ENCODE measurements at regions not wholly inside any gene's neighbourhood (a gene's known extent, or its start where the extent isn't known, plus 50 kb on each side); places are given as distances from the start of the nearest gene placed in this dataset.

DNA sequence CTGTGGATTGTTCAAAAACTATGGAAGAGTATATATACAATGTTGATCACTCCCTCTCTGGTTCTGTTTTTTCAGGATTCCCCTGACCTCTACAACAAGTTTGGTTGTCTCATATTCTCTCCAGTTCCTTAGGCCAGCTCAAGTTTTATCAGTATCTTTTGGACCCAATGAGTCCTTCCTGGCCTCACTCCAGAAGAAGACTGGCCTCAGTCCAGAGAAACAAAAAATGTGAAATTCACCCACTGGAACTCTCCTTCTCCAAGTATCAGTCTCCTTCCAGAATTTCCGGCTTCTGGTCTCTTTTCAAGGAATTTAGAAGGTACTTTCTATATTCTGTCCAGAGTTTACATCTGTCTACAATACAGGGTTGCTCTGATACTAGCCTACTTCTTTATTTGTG is 537.8 kb upstream of the FTMT start:
- TF ChIP-seq, protein P1, sequence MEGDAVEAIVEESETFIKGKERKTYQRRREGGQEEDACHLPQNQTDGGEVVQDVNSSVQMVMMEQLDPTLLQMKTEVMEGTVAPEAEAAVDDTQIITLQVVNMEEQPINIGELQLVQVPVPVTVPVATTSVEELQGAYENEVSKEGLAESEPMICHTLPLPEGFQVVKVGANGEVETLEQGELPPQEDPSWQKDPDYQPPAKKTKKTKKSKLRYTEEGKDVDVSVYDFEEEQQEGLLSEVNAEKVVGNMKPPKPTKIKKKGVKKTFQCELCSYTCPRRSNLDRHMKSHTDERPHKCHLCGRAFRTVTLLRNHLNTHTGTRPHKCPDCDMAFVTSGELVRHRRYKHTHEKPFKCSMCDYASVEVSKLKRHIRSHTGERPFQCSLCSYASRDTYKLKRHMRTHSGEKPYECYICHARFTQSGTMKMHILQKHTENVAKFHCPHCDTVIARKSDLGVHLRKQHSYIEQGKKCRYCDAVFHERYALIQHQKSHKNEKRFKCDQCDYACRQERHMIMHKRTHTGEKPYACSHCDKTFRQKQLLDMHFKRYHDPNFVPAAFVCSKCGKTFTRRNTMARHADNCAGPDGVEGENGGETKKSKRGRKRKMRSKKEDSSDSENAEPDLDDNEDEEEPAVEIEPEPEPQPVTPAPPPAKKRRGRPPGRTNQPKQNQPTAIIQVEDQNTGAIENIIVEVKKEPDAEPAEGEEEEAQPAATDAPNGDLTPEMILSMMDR (conservative IDR thresholded peaks at IDR 0.05; ENCODE audit: low read length), result no peak

DNA sequence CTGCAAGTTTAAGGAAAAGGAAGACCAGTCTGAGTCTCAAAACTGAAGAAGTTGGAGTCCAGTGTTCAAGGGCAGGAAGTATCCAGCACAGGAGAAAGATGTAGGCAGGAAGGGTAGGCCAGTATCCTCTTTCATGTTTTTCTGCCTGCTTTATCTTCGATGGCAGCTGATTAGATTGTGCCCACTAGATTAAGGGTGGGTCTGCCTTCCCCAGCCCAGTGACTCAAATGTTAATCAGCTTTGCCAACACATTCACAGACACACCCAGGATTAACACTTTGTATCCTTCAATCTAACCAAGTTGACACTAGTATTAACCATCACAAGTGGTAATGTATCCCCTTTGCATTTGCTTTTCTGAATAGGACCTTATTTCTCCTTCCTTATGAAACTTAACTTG is 535.9 kb upstream of the FTMT start:
- no peak for DNase-seq (ENCODE audit: low read depth)
- H3K4me3 ChIP-seq (ENCODE audit: low read length), result no peak overlapping the region

More for the DNA sequence above, 537.8 kb upstream of the FTMT start:
- H3K4me3 ChIP-seq (ENCODE audit: low read length), result no peak overlapping the region
- DNase-seq (ENCODE audit: low read depth), result no peak

DNA sequence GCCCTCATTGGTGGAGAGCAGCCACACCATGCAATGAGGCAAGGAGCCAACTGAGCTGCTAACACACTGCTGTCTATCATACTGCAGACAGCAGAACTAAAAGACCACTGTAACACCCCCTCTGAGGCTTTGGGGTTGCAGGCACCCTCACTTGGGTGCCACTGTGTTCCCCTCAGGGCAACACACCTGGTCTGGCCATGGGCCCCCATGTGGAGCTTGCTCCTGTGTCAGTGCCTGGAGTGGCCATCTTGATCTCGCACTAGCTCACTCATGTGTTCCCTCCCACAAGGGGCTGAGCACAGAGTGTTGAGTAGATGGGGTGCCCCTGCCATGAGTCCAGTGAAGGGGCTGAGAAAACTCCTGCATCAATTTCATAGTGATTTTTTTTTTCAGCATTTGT is 532.4 kb upstream of the FTMT start:
- DNase-seq (ENCODE audit: low read depth), result no peak
- H3K4me3 ChIP-seq (ENCODE audit: low read length), result no peak overlapping the region
- TF ChIP-seq, protein P1 (conservative IDR thresholded peaks at IDR 0.05; ENCODE audit: low read length), result no peak

More for the DNA sequence above, 535.9 kb upstream of the FTMT start:
- TF ChIP-seq, protein P1 (conservative IDR thresholded peaks at IDR 0.05; ENCODE audit: low read length), result no peak

DNA sequence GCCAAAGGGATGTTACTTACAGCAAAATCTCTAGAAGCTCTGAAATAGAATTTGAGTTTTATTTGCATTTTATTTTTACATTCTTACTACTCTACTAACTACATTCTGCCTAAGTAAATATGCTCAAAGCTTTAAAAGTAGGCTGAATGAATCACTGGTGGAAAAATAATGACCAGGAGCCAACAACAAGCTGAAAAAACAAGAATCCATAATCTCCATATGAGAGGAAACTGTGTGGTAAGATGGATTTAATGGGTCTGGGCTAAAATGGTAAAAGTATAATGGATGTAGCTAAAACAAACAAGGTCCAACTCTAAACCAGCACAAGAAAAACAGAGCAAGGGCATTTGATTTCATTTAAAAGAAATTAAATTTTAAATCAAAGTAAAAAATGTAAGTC is 525.8 kb upstream of the FTMT start:
- DNase-seq (ENCODE audit: low read depth), result no peak
- TF ChIP-seq, protein P1 (conservative IDR thresholded peaks at IDR 0.05; ENCODE audit: low read length), result no peak
- H3K4me3 ChIP-seq (ENCODE audit: low read length), result no peak overlapping the region

DNA sequence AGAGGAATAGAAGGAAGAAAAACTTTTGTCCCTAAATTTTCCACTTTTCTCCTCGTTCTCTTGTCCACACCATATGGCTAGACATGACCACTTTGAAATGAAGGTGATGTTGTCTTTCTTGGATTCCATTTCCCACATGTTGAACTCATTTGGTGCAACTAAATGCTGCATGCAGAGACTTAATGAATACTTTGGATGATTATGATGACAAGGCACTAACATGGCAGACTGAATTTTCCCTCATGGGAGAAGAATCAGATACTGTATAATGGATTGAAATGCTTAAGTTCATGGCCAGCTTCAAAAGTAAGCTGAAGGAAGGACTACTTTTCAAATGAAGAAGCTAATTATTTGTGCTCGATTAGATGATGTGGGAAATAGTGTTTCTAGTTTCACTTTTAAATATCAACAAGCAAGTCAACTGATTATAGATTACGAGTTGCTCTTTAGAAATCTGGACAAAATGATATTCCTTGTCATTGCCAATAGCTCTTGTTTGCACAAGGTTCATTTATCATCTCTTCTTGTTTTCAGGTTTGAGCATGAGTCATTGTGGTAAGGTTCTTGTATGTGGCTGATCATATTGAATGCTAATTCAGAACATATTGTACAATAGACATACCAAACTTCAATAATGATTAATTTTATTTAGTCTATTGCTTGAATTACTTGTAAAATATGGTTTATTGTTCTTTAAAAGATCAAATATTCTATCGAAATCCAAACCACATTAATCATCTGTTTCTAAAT is 501.3 kb upstream of the FTMT start:
- TF ChIP-seq, protein P1 (conservative IDR thresholded peaks at IDR 0.05; ENCODE audit: low read length), result no peak
- DNase-seq (ENCODE audit: low read depth), result peak; percentile 10
- H3K4me3 ChIP-seq (ENCODE audit: low read length), result no peak overlapping the region

DNA sequence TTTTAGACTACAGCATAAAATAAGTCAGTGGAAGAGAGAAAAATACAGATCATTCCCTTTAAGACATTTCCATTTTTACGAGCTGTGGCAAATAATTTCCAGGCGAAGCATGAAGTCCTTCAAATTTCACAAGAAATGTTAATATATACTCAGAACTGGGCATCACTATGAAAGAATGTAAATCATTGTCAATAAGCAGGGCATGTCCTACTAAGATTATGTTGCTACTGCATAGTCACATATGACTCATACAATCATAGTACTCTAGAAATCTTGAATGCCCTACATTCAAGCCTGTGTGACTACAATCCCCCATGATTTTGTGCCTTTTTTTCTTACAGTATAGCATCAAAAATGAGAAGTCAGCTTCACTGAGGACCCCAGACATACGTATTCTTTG is 485.2 kb upstream of the FTMT start:
- peak; percentile 0 for DNase-seq (ENCODE audit: low read depth)
- H3K4me3 ChIP-seq (ENCODE audit: low read length), result no peak overlapping the region
- TF ChIP-seq, protein P1 (conservative IDR thresholded peaks at IDR 0.05; ENCODE audit: low read length), result no peak

DNA sequence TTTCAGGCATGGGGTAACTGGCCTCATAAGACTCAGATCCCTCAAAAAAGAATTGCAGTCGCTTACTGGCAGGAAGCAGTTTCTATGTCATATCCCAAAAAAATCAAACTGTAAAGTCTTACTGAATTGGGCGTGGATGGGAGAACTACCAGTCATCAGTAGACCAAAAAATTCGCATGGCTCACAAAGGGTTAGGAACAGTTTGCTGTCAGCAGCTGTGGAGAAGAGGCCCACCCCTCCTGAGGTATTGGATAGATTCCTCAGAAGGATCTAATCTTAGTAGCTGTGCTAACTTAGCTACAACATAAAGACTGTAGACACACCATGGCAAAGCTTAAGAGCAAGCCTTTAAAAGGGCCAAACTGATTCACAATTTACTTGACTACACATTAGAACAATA is 478.3 kb upstream of the FTMT start:
- no peak overlapping the region for H3K4me3 ChIP-seq (ENCODE audit: low read length)
- no peak for DNase-seq (ENCODE audit: low read depth)
- TF ChIP-seq, protein P1 (conservative IDR thresholded peaks at IDR 0.05; ENCODE audit: low read length), result no peak
